ENCODE measurements at regions not wholly inside any gene's neighbourhood (a gene's known extent, or its start where the extent isn't known, plus 50 kb on each side); places are given as distances from the start of the nearest gene placed in this dataset.

- H3K4me3 ChIP-seq (ENCODE audit: low read depth, low read length): no peak overlapping the region
- TF ChIP-seq CTCF (IDR thresholded peaks at IDR 0.05; ENCODE audit: low read depth, low read length): no peak
- in situ Hi-C loops (cut with HindIII; ENCODE audit: low sequenced_read_pairs): no loop called here
- DNase-seq (ENCODE audit: low read depth, low spot score): no peak
These were observed 278.1 kb upstream of the DAB2 start for GRCh38 chr5:39702928-39703327.

- no peak for TF ChIP-seq CTCF (IDR thresholded peaks at IDR 0.05; ENCODE audit: low read depth, low read length)
- in situ Hi-C loops (cut with HindIII; ENCODE audit: low sequenced_read_pairs): no loop called here
- H3K4me3 ChIP-seq (ENCODE audit: low read depth, low read length): no peak overlapping the region
- DNase-seq (ENCODE audit: low read depth, low spot score): no peak
These were observed 275.7 kb upstream of the DAB2 start for GRCh38 chr5:39700523-39700922.

GRCh38 chr5:39698838-39699560 lies 274.2 kb upstream of the DAB2 start:
- no peak for TF ChIP-seq CTCF (IDR thresholded peaks at IDR 0.05; ENCODE audit: low read depth, low read length)
- no peak for DNase-seq (ENCODE audit: low read depth, low spot score)
- H3K4me3 ChIP-seq (ENCODE audit: low read depth, low read length): no peak overlapping the region
- in situ Hi-C loops (cut with HindIII; ENCODE audit: low sequenced_read_pairs): no loop called here

GRCh38 chr5:39697881-39698280 lies 273.1 kb upstream of the DAB2 start:
- no peak for TF ChIP-seq CTCF (IDR thresholded peaks at IDR 0.05; ENCODE audit: low read depth, low read length)
- no peak for DNase-seq (ENCODE audit: low read depth, low spot score)
- no peak overlapping the region for H3K4me3 ChIP-seq (ENCODE audit: low read depth, low read length)
- in situ Hi-C loops (cut with HindIII; ENCODE audit: low sequenced_read_pairs): no loop called here

- DNase-seq (ENCODE audit: low read depth, low spot score): peak; percentile 7
- no peak overlapping the region for H3K4me3 ChIP-seq (ENCODE audit: low read depth, low read length)
- TF ChIP-seq CTCF (IDR thresholded peaks at IDR 0.05; ENCODE audit: low read depth, low read length): no peak
- in situ Hi-C loops (cut with HindIII; ENCODE audit: low sequenced_read_pairs): no loop called here
These were observed 272.1 kb upstream of the DAB2 start for GRCh38 chr5:39696672-39697398.

GRCh38 chr5:39691993-39692392 lies 267.2 kb upstream of the DAB2 start:
- in situ Hi-C loops (cut with HindIII; ENCODE audit: low sequenced_read_pairs): no loop called here
- DNase-seq (ENCODE audit: low read depth, low spot score): no peak
- H3K4me3 ChIP-seq (ENCODE audit: low read depth, low read length): no peak overlapping the region
- TF ChIP-seq CTCF (IDR thresholded peaks at IDR 0.05; ENCODE audit: low read depth, low read length): no peak
